Trophoblast cell (in vitro differentiated cells and primary cell): ENCODE measurements at regions not wholly inside any gene's neighbourhood (a gene's known extent, or its start where the extent isn't known, plus 50 kb on each side); places are given as distances from the start of the nearest gene placed in this dataset.

Experiments used
- DNase-seq, 2 donors: peaks; one replicate each; pipeline ENCODE4 v3.0.0-alpha.2; 2016
- H2AFZ ChIP-seq: 2 replicates; pipeline ENCODE4 v1.6.1; 2013; ENCODE audit warnings: low read length, moderate library complexity, mild to moderate bottlenecking; ENCODE audit not compliant: insufficient read depth, poor library complexity
- H2AK5ac ChIP-seq: 2 replicates; pipeline ENCODE4 v1.6.1; 2013; ENCODE audit warnings: mild to moderate bottlenecking, low read length
- H2BK120ac ChIP-seq: 2 replicates; pipeline ENCODE4 v1.6.1; 2013; ENCODE audit warnings: low read length, mild to moderate bottlenecking, moderate library complexity; ENCODE audit not compliant: insufficient read depth, poor library complexity
- H2BK12ac ChIP-seq: 2 replicates; pipeline ENCODE4 v1.6.1; 2013; ENCODE audit warnings: mild to moderate bottlenecking, low read length, moderate library complexity
- H2BK5ac ChIP-seq: 2 replicates; pipeline ENCODE4 v1.6.1; 2013; ENCODE audit warnings: low read length, low read depth, moderate library complexity, mild to moderate bottlenecking; ENCODE audit not compliant: poor library complexity
- H3K14ac ChIP-seq: 2 replicates; pipeline ENCODE4 v1.6.1; 2013; ENCODE audit warnings: mild to moderate bottlenecking, low read length
- H3K18ac ChIP-seq: 2 replicates; pipeline ENCODE4 v1.6.1; 2013; ENCODE audit warnings: mild to moderate bottlenecking, low read length
- H3K23ac ChIP-seq: 2 replicates; pipeline ENCODE4 v1.6.1; 2013; ENCODE audit warnings: low read length
- H3K27ac ChIP-seq: 2 replicates; pipeline ENCODE4 v1.5.1; 2013; ENCODE audit warnings: low read depth, mild to moderate bottlenecking, inconsistent platforms, low read length, moderate library complexity
- H3K27me3 ChIP-seq: 2 replicates; pipeline ENCODE4 v1.6.1; 2013; ENCODE audit warnings: inconsistent platforms, mild to moderate bottlenecking, low read length, moderate library complexity; ENCODE audit not compliant: insufficient read depth
- H3K36me3 ChIP-seq, 2 experiments: 1 replicate in 1 of 2; 2 replicates in 1 of 2; pipeline ENCODE4 v1.6.1; 2013; ENCODE audit warnings: low read length in 2 of 2, mild to moderate bottlenecking in 2 of 2, moderate library complexity in 1 of 2; ENCODE audit not compliant: insufficient read depth in 2 of 2, control insufficient read depth in 1 of 2
- H3K4ac ChIP-seq: 2 replicates; pipeline ENCODE4 v1.6.1; 2013; ENCODE audit warnings: low read depth, mild to moderate bottlenecking, low read length, moderate library complexity
- H3K4me1 ChIP-seq, 2 experiments: 1 replicate in 1 of 2; 2 replicates in 1 of 2; pipeline ENCODE4 v1.6.1; 2013; ENCODE audit warnings: low read length in 2 of 2, mild to moderate bottlenecking in 2 of 2, moderate library complexity in 1 of 2; ENCODE audit not compliant: insufficient read depth in 2 of 2, control insufficient read depth in 1 of 2
- H3K4me2 ChIP-seq: 2 replicates; pipeline ENCODE4 v1.6.1; 2013; ENCODE audit warnings: inconsistent platforms, mild to moderate bottlenecking, low read length, moderate library complexity
- H3K4me3 ChIP-seq: 2 replicates; pipeline ENCODE4 v1.5.1; 2013; ENCODE audit warnings: mild to moderate bottlenecking, low read depth, low read length, inconsistent platforms
- H3K79me1 ChIP-seq: one replicate; pipeline ENCODE4 v1.6.1; 2013; ENCODE audit warnings: low read length
- H3K79me2 ChIP-seq: 2 replicates; pipeline ENCODE4 v1.6.1; 2013; ENCODE audit warnings: low read length, mild to moderate bottlenecking; ENCODE audit not compliant: control insufficient read depth, insufficient read depth, poor library complexity
- H3K9ac ChIP-seq: 2 replicates; pipeline ENCODE4 v1.6.1; 2013; ENCODE audit warnings: mild to moderate bottlenecking, low read length
- H3K9me3 ChIP-seq: 2 replicates; pipeline ENCODE4 v1.6.1; 2013; ENCODE audit warnings: low read depth, mild to moderate bottlenecking, control low read depth, inconsistent platforms, low read length; ENCODE audit not compliant: insufficient read depth
- H4K12ac ChIP-seq: 2 replicates; pipeline ENCODE4 v1.6.1; 2013; ENCODE audit warnings: low read depth, mild to moderate bottlenecking, low read length, moderate library complexity
- H4K8ac ChIP-seq: 2 replicates; pipeline ENCODE4 v1.6.1; 2013; ENCODE audit warnings: low read depth, mild to moderate bottlenecking, low read length, moderate library complexity
- H4K91ac ChIP-seq: one replicate; pipeline ENCODE4 v1.6.1; 2013; ENCODE audit warnings: low read depth, mild to moderate bottlenecking, low read length, moderate library complexity
- WGBS: extraction: QIAGEN DNeasy Blood & Tissue Kit; methylation state at CpG from one replicate; pipeline ENCODE4 v1.1.7; 2013; ENCODE audit warnings: missing lambda C conversion rate; ENCODE audit not compliant: insufficient read length, insufficient coverage; ENCODE audit errors: extremely low coverage; 5-methylcytosine and 5-hydroxymethylcytosine counted together

DNA sequence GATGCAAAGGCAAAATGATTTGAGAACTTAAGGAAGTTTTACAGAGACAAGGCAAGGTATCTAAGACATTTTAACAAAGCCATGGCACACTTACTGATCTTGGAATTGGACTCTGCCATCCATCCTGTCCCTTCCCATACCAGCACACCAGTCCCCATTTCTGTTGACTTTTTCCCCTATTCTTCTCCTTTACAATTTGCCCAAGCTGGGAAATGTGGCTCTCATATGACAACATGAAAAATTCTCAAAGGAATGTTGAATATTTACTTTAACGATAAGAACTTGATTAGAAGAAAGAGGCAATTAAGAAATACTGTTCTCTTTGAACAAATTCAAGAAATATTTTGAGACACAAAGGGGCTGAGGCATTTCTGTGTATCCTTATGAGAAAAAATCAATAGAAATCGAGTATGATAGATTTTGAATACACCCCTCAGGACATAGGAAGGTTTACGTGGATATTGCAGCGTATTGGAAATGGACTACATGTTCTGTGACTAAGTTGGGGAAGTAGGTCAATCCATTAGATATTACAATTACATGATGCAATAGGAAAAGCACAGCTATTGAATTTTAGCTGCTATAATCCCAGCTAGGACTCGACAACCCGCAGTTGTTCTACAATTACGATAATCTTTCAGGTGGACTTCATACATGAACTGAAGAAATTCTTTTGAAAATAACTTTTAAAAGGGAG lies 201.6 kb downstream of the TRIB2 start:
- Histone ChIP-seq H3K4me1 (no peaks in the 10 kb centered on the region), H3K4me3 (no peak overlapping the region), H3K23ac (no peak overlapping the region), H3K79me1 (no peaks in the 10 kb centered on the region), H3K79me2 (no peaks in the 10 kb centered on the region), H2BK120ac (no peak overlapping the region), H3K14ac (no peak overlapping the region), H2BK12ac (no peak overlapping the region), H3K27me3 (no peaks in the 10 kb centered on the region), H3K27ac (no peak overlapping the region), H3K4ac (no peak overlapping the region), H2BK5ac (no peak overlapping the region), H3K9ac (no peak overlapping the region), H2AK5ac (no peak overlapping the region), H3K36me3 (no peaks in the 10 kb centered on the region), H3K4me2 (no peak overlapping the region), H3K18ac (no peak overlapping the region), H4K12ac (no peak overlapping the region), H4K91ac (no peak overlapping the region), H4K8ac (no peak overlapping the region), H2AFZ (no peak overlapping the region), H3K9me3 (no peaks in the 10 kb centered on the region)
- no peak for DNase-seq
- WGBS = no CpG with 5 or more reads among the region's 7 CpGs

DNA sequence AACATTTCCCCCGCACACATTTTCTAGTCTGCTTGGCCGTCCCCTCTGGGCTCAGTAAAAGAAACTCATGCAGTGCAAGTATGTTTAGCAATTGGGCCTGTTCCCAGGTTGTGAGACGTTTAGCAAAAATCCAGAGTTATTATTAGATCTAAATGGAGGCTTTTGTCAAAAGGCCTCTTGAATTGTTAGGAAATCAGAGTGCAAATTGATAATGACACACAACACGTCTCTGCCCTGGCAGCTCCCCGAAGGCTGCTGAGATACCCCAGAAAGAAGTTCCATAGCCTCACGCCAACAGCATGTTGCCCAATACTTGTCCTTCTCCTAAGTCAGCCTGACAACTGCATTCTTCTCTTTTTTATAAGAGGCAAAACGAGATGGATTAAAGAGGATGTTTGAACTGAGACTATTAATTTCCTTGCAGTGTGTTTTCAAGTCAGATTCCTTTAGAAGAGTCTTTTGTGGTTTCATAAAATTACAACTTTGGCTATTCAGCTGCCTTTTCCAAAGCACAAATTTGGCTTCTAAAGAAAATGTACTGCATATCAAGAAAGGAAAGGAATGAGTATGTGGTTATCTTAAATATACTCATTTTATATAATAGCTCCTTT lies 202.2 kb downstream of the TRIB2 start:
- H3K4me2 ChIP-seq = no peak overlapping the region
- no peak overlapping the region for H4K12ac ChIP-seq
- no peaks in the 10 kb centered on the region for H3K9me3 ChIP-seq
- H2BK120ac ChIP-seq = no peak overlapping the region
- H3K9ac ChIP-seq = no peak overlapping the region
- H3K79me1 ChIP-seq = no peaks in the 10 kb centered on the region
- H3K4me3 ChIP-seq = no peak overlapping the region
- no peak for DNase-seq
- H3K18ac ChIP-seq = no peak overlapping the region
- no peak overlapping the region for H3K23ac ChIP-seq
- no peaks in the 10 kb centered on the region for H3K79me2 ChIP-seq
- no peak overlapping the region for H3K4ac ChIP-seq
- no peak overlapping the region for H2AK5ac ChIP-seq
- no CpG with 5 or more reads among the region's 7 CpGs for WGBS
- H2BK12ac ChIP-seq = no peak overlapping the region
- H2BK5ac ChIP-seq = no peak overlapping the region
- no peak overlapping the region for H4K8ac ChIP-seq
- H3K27me3 ChIP-seq = no peaks in the 10 kb centered on the region
- H3K27ac ChIP-seq = no peak overlapping the region
- no peak overlapping the region for H4K91ac ChIP-seq
- H2AFZ ChIP-seq = no peak overlapping the region
- no peak overlapping the region for H3K14ac ChIP-seq
- H3K36me3 ChIP-seq = no peaks in the 10 kb centered on the region
- no peaks in the 10 kb centered on the region for H3K4me1 ChIP-seq

DNA sequence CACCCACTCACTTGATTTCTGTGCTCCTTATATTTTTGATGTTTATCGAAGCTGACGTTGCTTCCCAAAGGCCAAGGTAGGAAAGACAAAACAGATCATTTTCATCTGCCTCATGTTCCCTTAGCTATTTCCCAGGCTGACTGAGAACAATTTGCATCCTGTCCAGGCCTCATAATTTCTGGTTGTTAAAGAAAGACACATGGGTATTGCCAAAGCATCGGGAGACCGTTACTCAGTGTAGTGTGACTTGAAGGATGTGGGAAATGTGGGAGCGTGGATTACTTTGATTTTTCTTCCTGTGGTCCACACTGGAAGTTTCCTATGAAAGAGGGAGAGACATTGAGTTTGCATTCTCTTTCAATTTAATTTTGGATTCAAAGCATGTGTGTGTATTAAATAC lies 204.6 kb downstream of the TRIB2 start:
- WGBS = no CpG with 5 or more reads among the region's 5 CpGs
- no peak for DNase-seq

DNA sequence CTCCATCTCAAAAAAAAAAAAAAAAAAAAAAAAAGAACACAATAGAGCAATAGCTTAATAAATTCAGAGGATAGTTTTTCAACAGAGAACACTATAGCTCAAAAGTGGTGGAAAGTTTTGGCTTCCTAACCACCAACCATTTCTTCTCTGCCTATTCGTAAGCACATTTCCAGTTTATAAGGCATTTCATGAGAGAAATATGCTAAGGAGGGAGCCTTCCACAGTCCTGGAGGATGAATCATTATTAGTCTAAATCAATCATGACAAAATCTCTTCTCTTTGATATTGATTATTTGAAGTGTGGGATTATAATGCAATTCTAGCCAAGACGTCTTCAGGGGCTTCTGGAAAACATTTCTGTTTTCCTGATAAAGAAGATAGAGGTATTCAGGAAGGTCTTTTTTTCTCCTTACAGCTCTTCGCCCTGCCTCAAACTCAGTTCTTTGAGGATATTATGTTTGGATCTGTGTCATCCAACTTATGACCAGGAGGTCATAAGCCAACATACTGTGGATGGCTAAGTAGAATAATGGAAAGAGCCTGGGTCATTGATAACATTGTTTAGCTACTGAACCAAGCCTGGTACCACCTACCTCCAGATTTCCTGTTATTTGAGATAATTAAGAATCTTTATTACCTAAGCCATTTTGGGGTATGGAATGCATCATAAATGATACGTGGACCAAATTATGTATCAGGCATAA lies 207.3 kb downstream of the TRIB2 start:
- Histone ChIP-seq H3K4me2 (no peak overlapping the region), H3K27me3 (no peaks in the 10 kb centered on the region), H3K27ac (no peak overlapping the region), H4K12ac (no peak overlapping the region), H3K14ac (no peak overlapping the region), H4K91ac (no peak overlapping the region), H3K36me3 (no peaks in the 10 kb centered on the region), H3K4ac (no peak overlapping the region), H3K4me3 (no peak overlapping the region), H3K18ac (no peak overlapping the region), H2BK12ac (no peak overlapping the region), H3K4me1 (no peaks in the 10 kb centered on the region), H3K9me3 (no peaks in the 10 kb centered on the region), H2BK120ac (no peak overlapping the region), H3K9ac (no peak overlapping the region), H2BK5ac (no peak overlapping the region), H3K23ac (no peak overlapping the region), H2AK5ac (no peak overlapping the region), H2AFZ (no peak overlapping the region), H3K79me1 (no peaks in the 10 kb centered on the region), H3K79me2 (no peaks in the 10 kb centered on the region), H4K8ac (no peak overlapping the region)
- DNase-seq = no peak
- WGBS = no CpG with 5 or more reads among the region's 4 CpGs

More for the DNA sequence above, 204.6 kb downstream of the TRIB2 start:
- H4K91ac ChIP-seq = no peak overlapping the region
- no peaks in the 10 kb centered on the region for H3K4me1 ChIP-seq
- H4K12ac ChIP-seq = no peak overlapping the region
- H3K36me3 ChIP-seq = no peaks in the 10 kb centered on the region
- H3K79me1 ChIP-seq = no peaks in the 10 kb centered on the region
- no peak overlapping the region for H2AK5ac ChIP-seq
- H3K27me3 ChIP-seq = no peaks in the 10 kb centered on the region
- H3K9ac ChIP-seq = no peak overlapping the region
- H3K4ac ChIP-seq = no peak overlapping the region
- H2AFZ ChIP-seq = no peak overlapping the region
- H3K18ac ChIP-seq = no peak overlapping the region
- no peak overlapping the region for H2BK5ac ChIP-seq
- H3K4me3 ChIP-seq = no peak overlapping the region
- H3K14ac ChIP-seq = no peak overlapping the region
- no peaks in the 10 kb centered on the region for H3K79me2 ChIP-seq
- no peak overlapping the region for H4K8ac ChIP-seq
- H3K23ac ChIP-seq = no peak overlapping the region
- no peak overlapping the region for H2BK12ac ChIP-seq
- no peak overlapping the region for H3K27ac ChIP-seq
- no peak overlapping the region for H3K4me2 ChIP-seq
- H2BK120ac ChIP-seq = no peak overlapping the region
- no peaks in the 10 kb centered on the region for H3K9me3 ChIP-seq
